ENCODE measurements at regions not wholly inside any gene's neighbourhood (a gene's known extent, or its start where the extent isn't known, plus 50 kb on each side); places are given as distances from the start of the nearest gene placed in this dataset.

GRCh38 chr15:81596159-81596865 is 222.3 kb upstream of the TMC3 start:
- DNase-seq (ENCODE audit: low spot score), result no peak

- DNase-seq (ENCODE audit: low spot score), result no peak
Observed at GRCh38 chr15:81595752-81596151, 221.7 kb upstream of the TMC3 start.

- DNase-seq (ENCODE audit: low spot score), result no peak
Observed at GRCh38 chr15:81589671-81590070, 215.7 kb upstream of the TMC3 start.

- no peak for DNase-seq (ENCODE audit: low spot score)
Observed at GRCh38 chr15:81575436-81576123, 201.6 kb upstream of the TMC3 start.

- no peak for DNase-seq (ENCODE audit: low spot score)
Observed at GRCh38 chr15:81573098-81573746, 199.2 kb upstream of the TMC3 start.

GRCh38 chr15:81572190-81572589 is 198.2 kb upstream of the TMC3 start:
- no peak for DNase-seq (ENCODE audit: low spot score)

GRCh38 chr15:81569286-81570080 is 195.5 kb upstream of the TMC3 start:
- DNase-seq (ENCODE audit: low spot score), result no peak

GRCh38 chr15:81567924-81568323 is 193.9 kb upstream of the TMC3 start:
- DNase-seq (ENCODE audit: low spot score), result no peak

- DNase-seq (ENCODE audit: low spot score), result no peak
Observed at GRCh38 chr15:81562986-81563385, 189.0 kb upstream of the TMC3 start.

- no peak for DNase-seq (ENCODE audit: low spot score)
Observed at GRCh38 chr15:81560405-81560804, 186.4 kb upstream of the TMC3 start.

GRCh38 chr15:81558056-81558455 is 184.0 kb upstream of the TMC3 start:
- DNase-seq (ENCODE audit: low spot score), result no peak

- no peak for DNase-seq (ENCODE audit: low spot score)
Observed at GRCh38 chr15:81555346-81555745, 181.3 kb upstream of the TMC3 start.

- DNase-seq (ENCODE audit: low spot score), result no peak
Observed at GRCh38 chr15:81548365-81549130, 174.5 kb upstream of the TMC3 start.

- DNase-seq (ENCODE audit: low spot score), result no peak
Observed at GRCh38 chr15:81547521-81548132, 173.6 kb upstream of the TMC3 start.

- no peak for DNase-seq (ENCODE audit: low spot score)
Observed at GRCh38 chr15:81544385-81544784, 170.4 kb upstream of the TMC3 start.

- no peak for DNase-seq (ENCODE audit: low spot score)
Observed at GRCh38 chr15:81540909-81541308, 166.9 kb upstream of the TMC3 start.

- no peak for DNase-seq (ENCODE audit: low spot score)
Observed at GRCh38 chr15:81536356-81536755, 162.3 kb upstream of the TMC3 start.

GRCh38 chr15:81534124-81534523 is 160.1 kb upstream of the TMC3 start:
- DNase-seq (ENCODE audit: low spot score), result no peak

- DNase-seq (ENCODE audit: low spot score), result no peak
Observed at GRCh38 chr15:81532001-81532400, 158.0 kb upstream of the TMC3 start.

GRCh38 chr15:81531109-81531592 is 157.1 kb upstream of the TMC3 start:
- no peak for DNase-seq (ENCODE audit: low spot score)

GRCh38 chr15:81530271-81530691 is 156.3 kb upstream of the TMC3 start:
- DNase-seq (ENCODE audit: low spot score), result no peak

Data from CD4-positive, alpha-beta T cell treated with Interleukin-15 for 4 hours (primary cell).